ENCODE measurements at regions not wholly inside any gene's neighbourhood (a gene's known extent, or its start where the extent isn't known, plus 50 kb on each side); places are given as distances from the start of the nearest gene placed in this dataset.
"Not testable (repeated sequence)": the region's sequence is repeated elsewhere in the genome, so short reads cannot be mapped to it uniquely, and the experiment has no call there.

- DNase-seq, result not testable (repeated sequence)
Measured at GRCh38 chr15:77861997-77862635, 215.4 kb downstream of the TBC1D2B start.

GRCh38 chr15:77860071-77860691 lies 217.3 kb downstream of the TBC1D2B start:
- no peak for DNase-seq

- no peak for DNase-seq
Measured at GRCh38 chr15:77859491-77860060, 217.9 kb downstream of the TBC1D2B start.

GRCh38 chr15:77858792-77859490 lies 218.6 kb downstream of the TBC1D2B start:
- DNase-seq, result no peak

GRCh38 chr15:77857419-77857818 lies 220.1 kb downstream of the TBC1D2B start:
- no peak for DNase-seq

- DNase-seq, result no peak
Measured at GRCh38 chr15:77856705-77857346, 220.7 kb downstream of the TBC1D2B start.

GRCh38 chr15:77855871-77856270 lies 221.6 kb downstream of the TBC1D2B start:
- DNase-seq, result no peak

GRCh38 chr15:77854980-77855379 lies 222.3 kb upstream of the LINGO1 start:
- DNase-seq, result no peak

GRCh38 chr15:77853910-77854309 lies 221.2 kb upstream of the LINGO1 start:
- DNase-seq, result no peak

- no peak for DNase-seq
Measured at GRCh38 chr15:77853008-77853328, 220.3 kb upstream of the LINGO1 start.

- no peak for DNase-seq
Measured at GRCh38 chr15:77852241-77853007, 219.7 kb upstream of the LINGO1 start.

- no peak for DNase-seq
Measured at GRCh38 chr15:77851691-77852090, 219.0 kb upstream of the LINGO1 start.

- no peak for DNase-seq
Measured at GRCh38 chr15:77851086-77851485, 218.4 kb upstream of the LINGO1 start.

- DNase-seq, result no peak
Measured at GRCh38 chr15:77846986-77847385, 214.3 kb upstream of the LINGO1 start.

- DNase-seq, result no peak
Measured at GRCh38 chr15:77846360-77846759, 213.6 kb upstream of the LINGO1 start.

- DNase-seq, result no peak
Measured at GRCh38 chr15:77844798-77845446, 212.2 kb upstream of the LINGO1 start.

GRCh38 chr15:77843546-77843945 lies 210.8 kb upstream of the LINGO1 start:
- DNase-seq, result no peak

GRCh38 chr15:77840991-77841775 lies 208.5 kb upstream of the LINGO1 start:
- no peak for DNase-seq

- no peak for DNase-seq
Measured at GRCh38 chr15:77839970-77840905, 207.5 kb upstream of the LINGO1 start.

GRCh38 chr15:77839456-77839855 lies 206.7 kb upstream of the LINGO1 start:
- no peak for DNase-seq

Measured in NCI-H1417 treated with DMSO at 0.1 percent for 48 hours (cell line).